Stimulated activated CD4-positive, alpha-beta T cell treated with anti-CD3 and anti-CD28 coated beads, TNF-alpha, amount 100 ng/mL, for 48 hours (primary cell): ENCODE measurements at regions not wholly inside any gene's neighbourhood (a gene's known extent, or its start where the extent isn't known, plus 50 kb on each side); places are given as distances from the start of the nearest gene placed in this dataset.
"Not testable (repeated sequence)": the region's sequence is repeated elsewhere in the genome, so short reads cannot be mapped to it uniquely, and the experiment has no call there.

Experiments
- DNase-seq, 3 donors: peaks; one replicate each; pipeline ENCODE4 v3.0.0-alpha.2; 2020; ENCODE audit warnings: low read depth in 3 of 3

DNA sequence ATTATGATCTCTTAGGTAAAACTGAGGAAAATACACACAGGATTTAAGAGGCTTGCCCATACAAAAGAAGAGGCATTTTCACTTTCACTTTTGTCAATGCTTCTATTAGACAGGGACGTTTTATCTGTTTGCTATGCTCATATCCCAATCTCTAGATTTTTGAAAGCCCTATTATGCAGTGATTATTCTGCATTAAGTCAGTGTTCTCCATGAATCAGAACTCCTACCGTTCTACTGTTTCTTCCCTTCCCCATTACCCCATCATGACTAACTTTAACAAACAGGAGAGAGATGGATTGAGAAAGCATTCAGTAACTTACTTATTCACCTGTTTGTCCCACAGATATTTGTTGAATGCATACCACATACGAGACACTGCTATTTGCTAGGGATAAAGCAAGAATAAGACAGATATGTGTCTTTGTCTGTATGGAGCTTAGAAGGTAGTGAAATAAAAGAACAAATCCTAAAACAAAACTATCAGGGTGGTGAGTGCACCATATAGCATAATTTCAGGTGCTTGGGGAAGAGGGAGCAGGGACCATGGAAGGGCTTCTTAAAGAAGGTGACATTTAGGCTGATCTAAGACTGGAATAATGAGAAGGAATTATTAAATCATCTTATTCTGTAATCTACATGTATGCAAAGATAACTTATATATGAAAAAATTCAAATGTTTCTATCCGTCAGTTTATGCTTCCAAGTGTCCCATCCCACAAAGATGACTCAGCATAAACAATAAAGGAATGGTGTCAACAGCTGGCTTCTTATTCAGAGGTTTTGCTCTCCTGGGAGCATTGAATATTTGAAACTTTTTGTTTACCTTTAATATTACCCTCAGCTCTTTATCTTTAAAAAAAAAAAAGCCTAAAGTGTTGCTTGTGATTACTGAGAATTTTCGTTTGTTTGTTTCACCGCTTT, 328.1 kb downstream of the HINT1 start:
- no peak for DNase-seq

DNA sequence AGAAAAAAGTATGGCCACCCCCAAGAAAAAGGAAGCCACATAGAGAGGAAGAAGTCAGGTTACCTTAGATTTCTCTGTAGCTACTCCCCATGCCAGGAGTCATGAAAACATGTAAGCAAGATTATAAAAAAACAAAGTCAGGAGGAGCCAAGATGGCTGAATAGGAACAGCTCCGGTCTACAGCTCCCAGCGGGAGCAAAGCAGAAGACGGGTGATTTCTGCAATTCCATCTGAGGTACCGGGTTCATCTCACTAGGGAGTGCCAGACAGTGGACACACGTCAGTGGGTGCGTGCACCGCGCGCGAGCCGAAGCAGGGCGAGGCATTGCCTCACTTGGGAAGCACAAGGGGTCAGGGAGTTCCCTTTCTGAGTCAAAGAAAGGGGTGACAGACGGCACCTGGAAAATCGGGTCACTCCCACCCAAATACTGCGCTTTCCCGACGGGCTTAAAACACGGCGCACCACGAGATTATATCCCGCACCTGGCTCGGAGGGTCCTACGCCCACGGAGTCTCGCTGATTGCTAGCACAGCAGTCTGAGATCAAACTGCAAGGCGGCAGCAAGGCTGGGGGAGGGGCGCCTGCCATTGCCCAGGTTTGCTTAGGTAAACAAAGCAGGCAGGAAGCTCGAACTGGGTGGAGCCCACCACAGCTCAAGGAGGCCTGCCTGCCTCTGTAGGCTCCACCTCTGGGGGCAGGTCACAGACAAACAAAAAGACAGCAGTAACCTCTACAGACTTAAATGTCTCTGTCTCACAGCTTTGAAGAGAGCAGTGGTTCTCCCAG, 347.3 kb downstream of the HINT1 start:
- DNase-seq = not testable (repeated sequence)

DNA sequence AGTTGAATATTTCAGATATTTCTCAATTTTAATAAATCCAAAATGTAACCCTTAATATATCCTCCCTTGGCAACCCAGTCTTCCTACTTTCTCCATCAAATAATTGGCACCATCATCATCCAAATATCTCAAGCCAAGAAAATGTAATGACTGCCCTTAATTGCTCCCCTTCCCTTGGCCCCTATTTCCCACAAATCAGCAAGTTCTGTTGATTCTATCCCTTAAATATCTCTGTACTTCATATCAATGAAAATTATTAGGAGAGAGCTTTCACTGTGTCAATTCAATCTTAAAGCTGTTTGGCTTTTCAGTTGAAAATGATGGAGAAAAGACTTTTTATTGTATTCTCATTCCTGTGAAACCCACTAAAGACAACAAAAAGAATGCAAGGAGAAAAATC, 349.8 kb downstream of the HINT1 start:
- DNase-seq = no peak

DNA sequence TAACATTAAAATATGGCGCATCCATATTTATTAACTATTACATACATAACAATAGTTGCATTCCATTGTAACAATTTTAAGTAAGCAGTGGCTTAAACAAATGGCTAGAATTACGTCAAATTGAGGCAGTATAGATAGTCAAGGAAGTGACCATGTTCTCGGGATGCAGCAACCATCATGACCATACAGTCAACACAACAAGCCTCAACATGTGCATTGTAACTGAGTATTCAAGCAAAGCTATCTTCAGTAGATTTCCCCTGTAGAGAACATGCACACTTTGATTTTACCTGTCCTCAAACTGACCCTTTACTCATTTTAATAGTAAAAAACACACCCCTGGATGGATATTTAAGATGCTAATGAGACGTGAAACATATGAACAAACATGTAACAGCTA, 356.4 kb downstream of the HINT1 start:
- DNase-seq = no peak

DNA sequence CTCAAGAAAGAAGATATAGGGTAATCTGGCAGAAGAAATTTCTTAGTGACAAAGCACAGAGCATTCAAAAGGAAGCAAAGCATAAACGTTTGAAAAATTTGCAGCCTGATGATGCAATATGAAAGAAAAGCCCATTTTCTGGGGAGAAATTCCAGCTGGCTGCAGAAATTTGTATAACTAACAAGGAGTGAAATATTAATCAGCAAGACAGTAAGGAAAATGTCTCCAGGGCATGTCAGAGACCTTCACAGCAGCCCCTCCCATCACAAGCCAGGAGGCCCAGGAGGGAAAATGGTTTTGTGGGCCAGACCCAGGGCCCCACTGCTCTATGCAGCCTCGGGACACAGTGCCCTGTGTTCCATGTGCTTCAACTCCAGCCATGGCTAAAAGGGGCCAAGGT, 359.4 kb downstream of the HINT1 start:
- no peak for DNase-seq

DNA sequence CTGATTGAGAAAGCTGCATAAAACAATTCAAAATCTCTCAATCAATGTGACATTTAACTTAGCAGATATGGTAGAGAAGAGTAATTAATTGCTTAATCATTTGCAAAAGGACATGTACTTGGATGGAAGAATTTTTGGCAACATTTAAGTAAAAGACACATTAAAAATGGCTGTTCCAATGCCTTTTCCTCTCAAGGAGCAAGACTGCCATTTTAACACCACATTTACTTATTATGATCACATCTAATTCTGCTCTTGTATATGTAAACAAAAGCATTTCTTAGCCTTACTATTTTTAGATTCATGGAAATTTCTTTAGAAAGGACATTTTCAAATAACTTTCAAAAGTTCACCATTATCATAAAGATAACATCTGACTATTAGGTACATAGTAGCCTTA, 360.0 kb downstream of the HINT1 start:
- no peak for DNase-seq

DNA sequence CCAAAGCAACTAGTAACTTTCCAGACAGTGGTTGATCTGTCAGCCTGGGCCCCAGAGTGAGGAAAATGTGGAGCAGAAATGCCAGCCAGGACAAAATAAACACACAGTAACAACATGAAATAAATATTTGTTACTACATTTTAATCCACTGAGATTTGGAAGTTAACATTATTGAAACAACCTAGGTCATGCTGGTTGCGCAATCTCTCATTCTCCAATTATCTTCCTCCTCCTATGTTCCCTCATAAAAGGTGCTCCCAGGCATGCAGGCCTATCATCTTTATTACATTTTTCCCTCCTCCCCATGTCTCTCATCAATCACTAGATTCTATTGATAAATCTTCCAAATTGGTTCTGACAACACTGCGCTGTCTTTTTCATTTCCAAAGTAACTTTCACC, 363.1 kb downstream of the HINT1 start:
- DNase-seq = no peak

DNA sequence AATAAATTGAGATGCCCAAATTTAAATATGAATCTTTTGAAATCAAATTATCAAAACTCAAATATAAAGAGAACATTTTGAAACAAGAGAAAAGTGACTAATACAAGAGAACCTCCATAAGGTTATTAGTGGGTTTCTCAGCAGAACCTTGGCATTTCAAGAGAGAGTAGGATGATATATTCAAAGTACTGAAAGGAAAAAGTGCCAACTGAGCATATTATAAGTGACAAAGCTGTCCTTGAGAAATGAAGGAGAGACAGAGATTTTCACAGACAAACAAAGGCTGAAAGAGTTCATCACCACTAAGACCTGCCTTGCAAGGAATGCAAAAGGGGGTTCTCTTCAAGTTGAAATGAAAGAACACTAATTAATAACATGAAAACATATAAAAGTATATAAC, 366.0 kb downstream of the HINT1 start:
- DNase-seq = no peak

DNA sequence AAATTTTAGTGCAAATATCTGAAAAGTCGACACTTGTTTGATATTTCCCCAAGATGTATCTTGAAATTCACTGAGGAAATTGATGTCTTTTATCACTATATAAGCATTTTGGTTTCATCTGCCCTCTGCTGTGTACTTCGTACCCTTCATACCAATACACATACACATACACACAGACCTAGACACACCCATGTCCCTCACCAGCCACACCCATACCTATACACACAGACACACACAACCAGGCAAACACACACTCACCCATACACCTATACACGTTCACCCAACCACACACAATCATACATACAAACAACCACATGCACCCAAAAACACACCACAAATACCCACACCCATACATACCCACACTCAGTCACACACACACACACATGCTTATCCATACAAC, 367.8 kb downstream of the HINT1 start:
- DNase-seq = no peak

DNA sequence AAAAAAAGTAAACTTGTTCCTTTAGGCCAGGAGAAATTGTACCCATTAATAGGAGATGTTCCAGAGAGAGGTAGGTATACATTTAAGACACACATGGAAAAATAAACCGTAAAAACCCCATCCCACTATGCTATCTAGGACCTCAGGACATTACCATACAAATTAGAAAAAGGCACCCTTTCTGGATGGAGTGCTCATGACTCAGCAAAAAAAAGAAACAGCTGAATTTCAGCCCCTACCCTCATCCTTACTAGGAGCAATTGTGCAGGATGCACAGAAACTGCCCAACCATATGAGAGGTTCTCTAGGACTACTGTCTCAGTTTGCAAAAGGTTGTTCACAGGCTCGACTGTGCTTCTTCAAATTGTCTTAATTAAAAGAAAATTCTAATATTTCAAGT, 368.2 kb downstream of the HINT1 start:
- no peak for DNase-seq

DNA sequence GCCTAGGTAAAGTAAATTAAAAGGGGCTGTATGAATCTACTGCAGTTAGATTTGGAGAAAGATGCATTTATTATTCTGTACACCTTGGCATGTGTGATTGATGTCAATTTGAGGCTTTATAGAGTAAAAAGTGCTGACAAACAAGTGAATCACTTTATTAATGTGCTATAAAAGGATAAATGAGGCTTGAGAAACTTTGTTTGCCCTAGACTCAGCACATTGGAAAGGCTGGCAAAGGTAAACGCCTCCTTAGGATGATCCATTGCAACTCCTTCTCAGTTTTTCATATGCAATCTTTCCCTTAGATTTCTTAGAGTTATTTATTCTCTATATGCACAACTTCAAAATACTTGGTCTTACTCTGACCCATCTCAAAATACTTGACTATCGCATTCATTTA, 369.0 kb downstream of the HINT1 start:
- no peak for DNase-seq

DNA sequence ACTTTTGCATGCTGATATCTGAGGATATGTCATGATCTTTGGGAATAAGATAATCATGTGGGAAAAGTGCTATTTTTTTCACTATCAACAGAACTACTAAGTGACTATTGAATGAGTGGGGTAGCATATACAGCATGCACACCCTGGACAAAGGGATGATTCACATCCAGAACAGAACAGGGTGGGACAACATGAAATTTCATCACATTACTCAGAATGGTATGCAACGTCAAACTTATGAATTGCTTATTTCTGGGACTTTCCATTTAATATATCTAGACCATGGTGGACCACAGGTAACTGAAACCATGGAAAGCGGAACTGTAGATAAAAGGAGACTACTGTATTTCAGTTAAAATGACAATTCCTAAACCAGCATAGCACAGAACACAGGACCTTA, 370.0 kb downstream of the HINT1 start:
- no peak for DNase-seq

DNA sequence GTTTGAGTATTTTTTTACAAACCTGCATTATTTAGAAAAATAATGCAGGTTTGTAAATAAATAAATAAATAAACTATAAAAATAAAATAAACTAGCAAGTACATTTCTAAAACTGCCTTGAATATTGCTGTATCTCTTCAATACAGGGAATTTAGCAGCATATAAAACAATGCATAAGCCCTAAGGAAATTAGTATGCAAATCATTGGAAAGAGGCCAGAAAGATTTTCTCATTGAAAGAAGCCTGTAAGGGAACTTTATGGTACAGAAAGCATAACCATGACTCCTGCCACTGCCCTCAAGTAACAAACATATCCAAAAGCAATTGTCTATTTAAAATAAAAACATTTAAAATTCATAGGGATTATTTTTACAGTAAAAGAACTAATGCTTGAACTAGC, 387.3 kb downstream of the HINT1 start:
- DNase-seq = no peak

DNA sequence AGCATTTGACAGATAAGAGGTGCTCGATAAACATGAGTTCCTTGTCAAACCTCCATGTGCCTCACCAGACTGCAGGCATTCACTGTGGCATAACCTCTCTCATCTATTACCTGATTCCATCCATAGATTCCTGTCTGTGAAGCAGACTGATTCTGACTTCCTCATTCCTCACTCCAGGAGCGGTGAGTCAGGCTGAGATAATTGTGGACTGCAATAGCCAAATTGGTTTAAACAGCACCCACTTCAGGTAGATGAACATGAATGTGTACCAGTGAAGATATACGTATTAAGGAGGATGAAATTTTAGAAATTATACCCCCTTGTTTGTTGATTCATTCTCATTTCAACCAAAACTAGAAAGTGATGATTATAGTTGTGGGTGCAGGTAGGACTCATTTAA, 391.2 kb downstream of the HINT1 start:
- DNase-seq = no peak

DNA sequence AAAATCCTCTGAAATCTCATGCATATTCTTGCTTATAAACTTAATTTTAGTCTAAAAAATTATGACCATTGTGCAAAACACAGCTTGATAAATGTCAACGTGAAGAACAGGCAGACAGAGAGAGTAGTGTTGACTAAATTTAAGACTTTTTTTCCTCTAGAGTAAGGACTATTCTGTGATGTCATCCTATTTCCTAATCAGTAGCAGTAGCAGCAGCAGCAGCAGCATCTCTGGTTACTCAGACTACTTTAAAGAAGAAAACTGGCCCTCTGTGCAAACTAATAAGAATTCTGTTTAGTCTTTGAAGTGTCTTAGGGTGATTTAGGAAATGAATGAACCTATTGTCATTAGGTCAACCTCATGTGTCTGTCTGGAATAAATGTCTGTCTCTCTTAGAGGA, 403.0 kb downstream of the HINT1 start:
- DNase-seq = no peak

DNA sequence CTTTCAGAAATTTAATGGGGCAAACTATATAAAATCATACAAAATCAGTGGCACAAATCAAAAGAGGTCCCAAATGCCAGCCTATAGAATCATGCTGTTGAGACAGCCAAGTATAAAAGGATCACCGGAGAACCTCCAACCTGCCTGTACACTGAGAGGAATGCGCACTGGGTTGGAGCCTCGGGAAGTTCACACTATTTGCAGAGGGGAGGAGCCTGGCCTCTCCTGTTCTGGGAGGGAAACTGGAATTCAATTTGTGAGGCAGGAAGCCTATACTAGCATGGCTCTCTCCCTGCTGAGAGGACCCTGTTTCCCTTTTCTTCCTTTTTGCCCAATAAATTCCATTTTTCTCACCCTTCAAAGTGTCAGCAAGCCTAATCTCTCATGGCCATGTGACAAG, 406.0 kb downstream of the HINT1 start:
- no peak for DNase-seq

DNA sequence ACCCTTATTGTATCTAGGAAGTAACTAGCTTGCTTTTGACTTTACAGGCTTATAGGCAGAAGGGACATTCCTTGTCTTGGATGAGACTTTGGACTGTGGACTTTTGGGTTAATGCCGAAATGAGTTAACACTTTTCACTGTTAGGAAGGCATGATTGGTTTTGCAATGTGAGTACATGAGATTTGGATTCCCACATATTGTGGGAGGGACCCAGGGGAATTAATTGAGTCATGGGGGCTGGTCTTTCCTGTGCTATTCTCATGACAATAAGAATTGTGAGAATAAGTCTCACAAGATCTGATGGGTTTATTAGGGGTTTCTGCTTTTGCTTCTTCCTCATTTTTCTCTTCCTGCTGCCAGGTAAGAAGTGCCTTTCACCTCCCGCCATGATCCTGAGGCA, 417.5 kb downstream of the HINT1 start:
- DNase-seq = no peak

DNA sequence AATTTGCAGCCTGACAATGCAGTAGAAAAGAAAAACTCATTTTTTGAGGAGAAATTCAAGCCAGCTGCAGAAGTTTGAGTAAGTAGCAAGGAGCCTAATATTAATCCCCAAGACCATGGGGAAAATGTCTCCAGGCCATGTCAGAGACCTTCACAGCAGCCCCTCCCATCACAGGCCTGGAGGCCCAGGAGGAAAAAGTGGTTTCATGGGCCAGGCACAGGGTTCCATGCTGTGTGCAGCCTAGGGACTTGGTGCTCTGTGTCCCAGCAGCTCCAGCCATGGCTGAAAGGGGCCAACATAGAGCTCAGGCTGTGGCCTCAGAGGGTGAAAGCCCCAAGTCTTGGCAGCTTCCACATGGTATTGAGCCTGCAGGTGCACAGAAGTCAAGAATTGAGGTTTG, 418.4 kb downstream of the HINT1 start:
- not testable (repeated sequence) for DNase-seq

DNA sequence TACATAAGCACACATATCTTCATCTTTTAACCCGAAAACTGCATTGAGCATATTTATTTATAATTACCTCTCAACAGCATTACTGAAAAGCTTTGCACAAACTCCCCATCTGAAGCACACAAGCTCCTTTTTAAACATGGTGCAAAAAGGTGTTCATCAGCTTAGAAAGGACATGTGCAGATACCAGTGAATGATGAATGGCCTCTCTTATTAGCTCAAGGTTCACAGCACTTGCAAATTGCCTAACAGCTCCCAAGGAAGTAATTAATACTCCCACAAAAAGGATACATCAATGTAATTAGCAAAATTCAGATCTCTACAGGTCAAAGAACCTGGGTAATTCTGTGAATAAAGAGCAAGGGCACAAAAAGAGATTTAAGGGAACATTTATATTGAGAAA, 422.0 kb downstream of the HINT1 start:
- no peak for DNase-seq

DNA sequence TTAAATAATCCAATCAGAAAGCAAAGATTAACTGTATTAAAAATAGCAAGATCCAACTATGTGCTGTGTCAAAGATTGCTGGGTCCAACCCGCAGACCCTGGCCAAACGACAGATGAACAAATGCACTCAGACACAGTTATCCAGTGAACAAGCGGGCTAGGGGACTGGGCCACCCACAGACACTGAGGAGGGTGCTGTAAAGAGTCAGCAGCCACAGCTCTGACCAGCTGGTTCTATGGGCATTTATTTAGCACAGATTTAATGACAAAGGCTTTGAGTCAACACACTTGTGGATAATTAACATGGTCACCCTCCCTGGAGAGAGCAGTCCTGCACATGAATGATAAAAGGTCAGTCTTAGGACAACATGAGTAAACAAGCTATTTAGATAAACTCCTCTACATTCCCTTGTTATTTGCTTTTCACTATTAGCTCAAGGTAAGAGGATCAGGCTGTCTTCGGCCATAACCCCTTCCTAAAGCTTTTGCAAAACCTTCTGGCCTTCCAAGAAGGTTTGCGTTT, 424.9 kb downstream of the HINT1 start:
- DNase-seq = no peak

DNA sequence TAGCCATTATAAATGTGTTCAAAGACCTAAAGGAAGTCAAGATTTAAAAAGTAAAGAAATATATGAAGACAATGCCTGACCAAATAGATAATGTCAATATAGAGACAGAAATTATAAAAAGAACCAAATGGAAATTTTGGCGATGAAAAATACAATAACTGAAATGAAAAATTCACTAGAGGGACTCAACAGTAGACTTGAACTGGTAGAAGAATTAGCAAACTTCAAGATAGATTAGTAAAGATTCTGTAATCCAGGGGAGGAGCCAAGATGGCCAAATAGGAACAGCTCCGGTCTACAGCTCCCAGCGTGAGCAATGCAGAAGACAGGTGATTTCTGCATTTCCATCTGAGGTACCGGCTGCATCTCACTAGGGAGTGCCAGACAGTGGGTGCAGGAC, 433.2 kb downstream of the HINT1 start:
- no peak for DNase-seq

DNA sequence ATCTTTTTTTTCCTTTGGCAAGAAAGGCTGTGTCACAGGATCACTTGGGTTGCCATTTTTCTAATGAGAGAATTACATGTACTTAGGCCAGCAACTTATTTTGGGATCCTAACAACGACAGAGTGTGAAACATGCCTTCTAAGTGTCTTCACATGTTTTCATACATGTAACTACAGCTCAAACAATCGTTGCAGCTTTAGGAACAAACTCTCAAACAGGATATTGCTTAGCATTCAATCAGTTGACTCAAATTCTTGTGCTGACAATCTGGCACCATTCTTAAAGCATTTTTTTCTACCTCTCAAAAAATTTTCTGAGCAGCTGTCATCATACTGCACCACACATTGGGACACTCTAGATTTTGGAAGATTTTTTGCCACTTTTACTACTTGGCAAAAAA, 435.5 kb downstream of the HINT1 start:
- no peak for DNase-seq

DNA sequence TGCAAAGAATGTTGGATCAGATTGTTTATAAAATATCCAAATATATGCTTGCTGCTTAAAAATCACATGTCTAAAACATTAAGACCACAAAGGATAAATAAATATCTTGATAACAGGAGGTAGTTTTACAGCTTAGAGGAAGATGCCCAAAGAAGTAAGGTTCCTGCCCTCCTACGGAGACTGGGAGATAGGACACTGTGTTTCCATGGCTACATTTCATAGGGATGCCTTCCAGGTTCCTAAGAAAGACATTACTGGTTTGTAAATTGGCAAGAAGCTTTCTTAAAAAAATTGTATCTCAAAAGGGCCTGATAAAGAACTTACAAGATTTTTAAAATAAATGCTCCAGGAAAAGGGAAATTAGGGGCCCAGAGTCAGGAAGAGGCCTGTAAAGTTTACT, 437.2 kb downstream of the HINT1 start:
- DNase-seq = no peak
